ENCODE measurements at regions not wholly inside any gene's neighbourhood (a gene's known extent, or its start where the extent isn't known, plus 50 kb on each side); places are given as distances from the start of the nearest gene placed in this dataset.

GRCh38 chr5:96331210-96331609, 101.8 kb downstream of the PCSK1 start:
- no peak for DNase-seq
- H3K27ac Mint-ChIP-seq: peak overlapping the region; percentile 67

GRCh38 chr5:96330530-96331140, 102.4 kb downstream of the PCSK1 start:
- Mint-ChIP-seq H3K27me3 (ENCODE audit: insufficient read depth) (no peaks in the 10 kb centered on the region; the same call in 1 of the 2 replicates), H3K4me1 (ENCODE audit: low read depth) (peaks cover 66% of the 10 kb centered on the region), H3K36me3 (ENCODE audit: low read depth) (peaks cover 16% of the 10 kb centered on the region), H3K27ac (peak overlapping the region; percentile 67), H3K9me3 (no peaks in the 10 kb centered on the region), H3K4me3 (peak overlapping the region; percentile 13; the same call in 1 of the 2 replicates)
- no peak for DNase-seq
- TF ChIP-seq CTCF (IDR thresholded peaks at IDR 0.05): no peak

More at GRCh38 chr5:96331210-96331609, 101.8 kb downstream of the PCSK1 start:
- 0 out of 2 replicates have a peak overlapping the region, but pooled peaks have one; percentile 13 for H3K4me3 Mint-ChIP-seq
- H3K27me3 Mint-ChIP-seq (ENCODE audit: insufficient read depth): no peaks in the 10 kb centered on the region; the same call in 1 of the 2 replicates
- no peaks in the 10 kb centered on the region for H3K9me3 Mint-ChIP-seq
- H3K4me1 Mint-ChIP-seq (ENCODE audit: low read depth): peaks cover 60% of the 10 kb centered on the region
- H3K36me3 Mint-ChIP-seq (ENCODE audit: low read depth): peaks cover 12% of the 10 kb centered on the region
- no peak for TF ChIP-seq CTCF (IDR thresholded peaks at IDR 0.05)

GRCh38 chr5:96329886-96330529, 103.0 kb downstream of the PCSK1 start:
- H3K27ac Mint-ChIP-seq: peak overlapping the region; percentile 67
- H3K36me3 Mint-ChIP-seq (ENCODE audit: low read depth): peaks cover 16% of the 10 kb centered on the region
- no peaks in the 10 kb centered on the region for H3K9me3 Mint-ChIP-seq
- DNase-seq: no peak
- no peak for TF ChIP-seq CTCF (IDR thresholded peaks at IDR 0.05)
- peaks cover 68% of the 10 kb centered on the region for H3K4me1 Mint-ChIP-seq (ENCODE audit: low read depth)
- no peak overlapping the region; the same call in 1 of the 2 replicates for H3K4me3 Mint-ChIP-seq
- H3K27me3 Mint-ChIP-seq (ENCODE audit: insufficient read depth): no peaks in the 10 kb centered on the region; the same call in 1 of the 2 replicates

DNA sequence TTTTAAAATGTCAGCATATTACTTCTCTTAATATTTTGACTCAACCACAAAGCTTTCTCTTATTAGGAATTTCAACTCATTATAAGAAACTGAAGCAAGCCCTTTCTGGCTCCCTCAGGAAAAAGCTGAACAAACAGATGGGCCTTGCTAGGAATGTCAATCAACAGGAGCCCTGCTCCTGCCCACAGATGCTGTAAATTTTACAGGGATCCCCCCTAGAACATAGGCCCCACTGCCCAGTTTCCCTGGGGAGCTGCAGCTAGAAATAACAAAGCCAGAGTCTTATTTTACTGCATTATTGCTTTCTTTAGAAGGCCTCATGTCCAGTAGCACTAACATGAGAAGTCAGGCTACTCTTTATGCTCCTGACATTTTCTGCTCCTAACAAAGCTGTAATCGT, 103.8 kb downstream of the PCSK1 start:
- Mint-ChIP-seq H3K4me1 (ENCODE audit: low read depth) (peaks cover 76% of the 10 kb centered on the region), H3K27me3 (ENCODE audit: insufficient read depth) (no peaks in the 10 kb centered on the region), H3K4me3 (no peak overlapping the region), H3K27ac (peak overlapping the region; percentile 57), H3K9me3 (no peaks in the 10 kb centered on the region), H3K36me3 (ENCODE audit: low read depth) (peaks cover 16% of the 10 kb centered on the region)
- no peak for TF ChIP-seq CTCF (IDR thresholded peaks at IDR 0.05)
- DNase-seq: no peak

GRCh38 chr5:96327722-96328121, 105.3 kb downstream of the PCSK1 start:
- no peak overlapping the region for H3K4me3 Mint-ChIP-seq
- peaks cover 16% of the 10 kb centered on the region for H3K36me3 Mint-ChIP-seq (ENCODE audit: low read depth)
- no peaks in the 10 kb centered on the region for H3K9me3 Mint-ChIP-seq
- peaks cover 91% of the 10 kb centered on the region for H3K4me1 Mint-ChIP-seq (ENCODE audit: low read depth)
- no peaks in the 10 kb centered on the region for H3K27me3 Mint-ChIP-seq (ENCODE audit: insufficient read depth)
- TF ChIP-seq CTCF (IDR thresholded peaks at IDR 0.05): peak; percentile 44; the same call in 1 of the 2 replicates
- peak; percentile 30 for DNase-seq
- peak overlapping the region; percentile 17; the same call in 1 of the 2 replicates for H3K27ac Mint-ChIP-seq

Measured in HFFc6 (cell line).